Stomach (tissue), 8 donors: ENCODE measurements at regions not wholly inside any gene's neighbourhood (a gene's known extent, or its start where the extent isn't known, plus 50 kb on each side); places are given as distances from the start of the nearest gene placed in this dataset.

Source experiments
- DNase-seq, 2 donors: peaks; one replicate each; pipeline versions ENCODE4 v3.0.0 to v3.0.0-alpha.2; 2013 to 2019
- H3K27ac ChIP-seq, 5 donors: fragments of 200-600 bp in 4 of 5; sonication (generic) in 4 of 5; one replicate each; pipeline ENCODE4 v1.5.1; 2013 to 2019; ENCODE audit warnings: mild to moderate bottlenecking in 1 of 5, moderate library complexity in 1 of 5
- H3K27me3 ChIP-seq, 3 donors: fragments of 200-600 bp; sonication (generic); one replicate each; pipeline ENCODE4 v1.5.1; 2017 to 2019; ENCODE audit warnings: mixed run types in 1 of 3
- H3K36me3 ChIP-seq, 4 donors: fragments of 200-600 bp; sonication (generic); 1 replicate in 3 of 4; 2 replicates in 1 of 4; pipeline ENCODE4 v1.5.1; 2016 to 2019
- H3K4me1 ChIP-seq, 4 donors: fragments of 200-600 bp; sonication (generic); one replicate each; pipeline ENCODE4 v1.5.1; 2016 to 2019
- H3K4me3 ChIP-seq, 4 donors: fragments of 200-600 bp; sonication (generic) in 3 of 4; one replicate each; pipeline ENCODE4 v1.5.1; 2016 to 2019; ENCODE audit warnings: mild to moderate bottlenecking in 1 of 4
- H3K9me3 ChIP-seq, 4 donors: fragments of 200-600 bp; sonication (generic); one replicate each; pipeline ENCODE4 v1.5.1; 2016 to 2019
- CTCF ChIP-seq, 7 experiments: fragments of 450-650 bp in 4 of 7; fragments of 200-600 bp in 3 of 7; sonication (generic) in 3 of 7; IDR thresholded peaks; one replicate each; pipeline ENCODE4 v1.5.1; 2016 to 2019; ENCODE audit warnings: antibody characterized with exemption in 7 of 7, control low read depth in 2 of 7, mild to moderate bottlenecking in 1 of 7
- EP300 ChIP-seq: sonication (generic); formaldehyde crosslinking; IDR thresholded peaks from one replicate; pipeline ENCODE4 v1.6.1; 2017; ENCODE audit warnings: antibody characterized with exemption
- POLR2A ChIP-seq, 4 donors: fragments of 450-650 bp; IDR thresholded peaks; one replicate each; pipeline ENCODE4 v1.6.1; 2016; ENCODE audit warnings: antibody characterized with exemption in 4 of 4, control low read depth in 2 of 4, mild to moderate bottlenecking in 1 of 4, moderate library complexity in 1 of 4
- POLR2AphosphoS5 ChIP-seq, 3 donors: sonication (generic); formaldehyde crosslinking; IDR thresholded peaks; one replicate each; pipeline ENCODE4 v1.6.1; 2016; ENCODE audit warnings: antibody characterized with exemption in 3 of 3
- WGBS, 5 donors: extraction: QIAGEN DNeasy Blood & Tissue Kit in 3 of 5; methylation state at CpG; one replicate each; pipeline versions ENCODE4 v1.1.5 to v1.1.7; 2013 to 2018; 5-methylcytosine and 5-hydroxymethylcytosine counted together
- intact Hi-C: fragments of 100-400 bp; cut with DNase I; formaldehyde crosslinking; loops from one replicate; pipeline ENCODE4 v1.15.1; 2023; ENCODE audit warnings: low total_unique reads
- donor health status: healthy with polysubstance abuse.
- donor health status: Bipolar disorder and iron deficiency.
- donor health status: healthy.

- Histone ChIP-seq H3K4me3 (no peak overlapping the region), H3K27me3 (no peaks in the 10 kb centered on the region), H3K4me1 (peaks cover 4 to 37% (median 19%) of the 10 kb centered on the region in 4 donors), H3K27ac (peak overlapping the region in 2 of 5 donors; percentile 64 to 65), H3K9me3 (peaks cover 0 to 11% (median 7%) of the 10 kb centered on the region in 4 donors), H3K36me3 (no peaks in the 10 kb centered on the region)
- peak in 1 of 2 donors; percentile 55 for DNase-seq
- WGBS, 5 donors, result 69 to 81% (median 78%) methylated on average over 4 of the region's 4 CpGs
- intact Hi-C loops, result no loop called here
- TF ChIP-seq CTCF (IDR thresholded peaks at IDR 0.05) (no peak), EP300 (no peak), POLR2A (IDR thresholded peaks at IDR 0.05) (no peak), POLR2AphosphoS5 (IDR thresholded peaks at IDR 0.05) (no peak)
These were observed 140.6 kb upstream of the PELI2 start for GRCh38 chr14:55977392-55978150.

- Histone ChIP-seq H3K4me3 (no peak overlapping the region), H3K27ac (no peak overlapping the region), H3K36me3 (no peaks in the 10 kb centered on the region), H3K9me3 (peaks cover 0 to 11% (median 7%) of the 10 kb centered on the region in 4 donors), H3K4me1 (peaks cover 4 to 35% (median 19%) of the 10 kb centered on the region in 4 donors), H3K27me3 (no peaks in the 10 kb centered on the region)
- WGBS, 5 donors, result 74 to 93% (median 82%) methylated on average over 2 of the region's 2 CpGs
- TF ChIP-seq CTCF (IDR thresholded peaks at IDR 0.05), result no peak
- intact Hi-C loops, result no loop called here
- no peak for DNase-seq
These were observed 139.1 kb upstream of the PELI2 start for GRCh38 chr14:55979096-55979495.

- H3K27ac ChIP-seq, result no peak overlapping the region
- H3K36me3 ChIP-seq, result no peaks in the 10 kb centered on the region
- no peak for TF ChIP-seq POLR2A (IDR thresholded peaks at IDR 0.05)
- TF ChIP-seq EP300, result no peak
- no peak for TF ChIP-seq CTCF (IDR thresholded peaks at IDR 0.05)
- TF ChIP-seq POLR2AphosphoS5 (IDR thresholded peaks at IDR 0.05), result no peak
- intact Hi-C loops, result no loop called here
- 89 to 100% (median 96%) methylated on average over 1 of the region's 1 CpG for WGBS, 5 donors
- H3K4me1 ChIP-seq, result peaks cover 4 to 28% (median 17%) of the 10 kb centered on the region in 4 donors
- H3K4me3 ChIP-seq, result no peak overlapping the region
- no peaks in the 10 kb centered on the region for H3K27me3 ChIP-seq
- peaks cover 0 to 11% (median 7%) of the 10 kb centered on the region in 4 donors for H3K9me3 ChIP-seq
- no peak for DNase-seq
These were observed 138.4 kb upstream of the PELI2 start for GRCh38 chr14:55979781-55980180.

GRCh38 chr14:55980970-55981369, 137.2 kb upstream of the PELI2 start:
- H3K9me3 ChIP-seq, result peaks cover 0 to 11% (median 7%) of the 10 kb centered on the region in 4 donors
- no peak for DNase-seq

More at GRCh38 chr14:55980970-55981369, 137.2 kb upstream of the PELI2 start:
- intact Hi-C loops, result no loop called here
- Histone ChIP-seq H3K36me3 (no peaks in the 10 kb centered on the region), H3K27me3 (no peaks in the 10 kb centered on the region), H3K27ac (no peak overlapping the region), H3K4me1 (peaks cover 4 to 19% (median 11%) of the 10 kb centered on the region in 4 donors), H3K4me3 (no peak overlapping the region)
- TF ChIP-seq POLR2AphosphoS5 (IDR thresholded peaks at IDR 0.05) (no peak), EP300 (no peak), POLR2A (IDR thresholded peaks at IDR 0.05) (no peak), CTCF (IDR thresholded peaks at IDR 0.05) (no peak)
